DOHH2 (cell line): ENCODE measurements at regions not wholly inside any gene's neighbourhood (a gene's known extent, or its start where the extent isn't known, plus 50 kb on each side); places are given as distances from the start of the nearest gene placed in this dataset.

Source experiments
- H3F3A ChIP-seq: fragments of 200-600 bp; sonication (generic), shearing (Covaris generic); 2 replicates; pipeline ENCODE4 v1.6.0; 2016; ENCODE audit warnings: antibody characterized with exemption, mild to moderate bottlenecking; ENCODE audit not compliant: control insufficient read depth, insufficient read depth
- H3K27ac ChIP-seq: fragments of 200-600 bp; sonication (generic); 2 replicates; pipeline ENCODE4 v1.5.1; 2014; ENCODE audit warnings: low read depth, mild to moderate bottlenecking, low read length, moderate library complexity
- H3K27me3 ChIP-seq: fragments of 200-600 bp; sonication (generic); 2 replicates; pipeline ENCODE4 v1.6.1; 2014; ENCODE audit warnings: mild to moderate bottlenecking, low read length, mixed read lengths; ENCODE audit not compliant: control insufficient read depth
- H3K36me3 ChIP-seq: fragments of 200-600 bp; sonication (generic); 2 replicates; pipeline ENCODE4 v1.6.1; 2014; ENCODE audit warnings: mild to moderate bottlenecking, low read length, moderate library complexity, mixed read lengths; ENCODE audit not compliant: control insufficient read depth
- H3K4me1 ChIP-seq: fragments of 200-600 bp; sonication (generic); 2 replicates; pipeline ENCODE4 v1.6.1; 2014; ENCODE audit warnings: mild to moderate bottlenecking, low read length, mixed read lengths; ENCODE audit not compliant: control insufficient read depth
- H3K4me2 ChIP-seq: fragments of 200-600 bp; sonication (generic); 2 replicates; pipeline ENCODE4 v1.6.0; 2014; ENCODE audit warnings: mild to moderate bottlenecking, low read length, moderate library complexity
- H3K4me3 ChIP-seq: fragments of 200-600 bp; sonication (generic); 2 replicates; pipeline ENCODE4 v1.5.1; 2014; ENCODE audit warnings: mild to moderate bottlenecking, low read length, mixed read lengths
- H3K79me2 ChIP-seq: fragments of 200-600 bp; sonication (generic); 2 replicates; pipeline ENCODE4 v1.6.1; 2014; ENCODE audit warnings: mild to moderate bottlenecking, low read length, mixed read lengths; ENCODE audit not compliant: control insufficient read depth
- H3K9me2 ChIP-seq: fragments of 200-600 bp; sonication (generic); replicated peaks from 2 replicates; pipeline ENCODE4 v1.6.1; 2014; ENCODE audit warnings: mild to moderate bottlenecking, low read length, mixed read lengths; ENCODE audit not compliant: control insufficient read depth
- H3K9me3 ChIP-seq: fragments of 200-600 bp; sonication (generic); 2 replicates; pipeline ENCODE4 v1.6.1; 2014; ENCODE audit warnings: antibody characterized with exemption, low read length, mixed read lengths; ENCODE audit not compliant: control insufficient read depth, insufficient read depth
- H4K20me1 ChIP-seq: fragments of 200-600 bp; sonication (generic); 2 replicates; pipeline ENCODE4 v1.6.0; 2014; ENCODE audit warnings: low read depth, mild to moderate bottlenecking, antibody characterized with exemption, low read length, moderate library complexity; ENCODE audit not compliant: control insufficient read depth, insufficient read depth
- EZH2phosphoT487 ChIP-seq: fragments of 200-600 bp; sonication (generic); IDR thresholded peaks from 2 replicates; pipeline ENCODE4 v1.6.1; 2017; ENCODE audit warnings: borderline replicate concordance, mild to moderate bottlenecking, antibody characterized with exemption, low read length, moderate library complexity, mixed read lengths
- TF ChIP-seq, protein P1 (sequence below): fragments of 200-600 bp; sonication (generic); IDR thresholded peaks from one replicate; pipeline ENCODE4 v1.5.1; 2014; ENCODE audit warnings: antibody characterized with exemption, mild to moderate bottlenecking, low read depth, low read length; ENCODE audit not compliant: poor library complexity, severe bottlenecking

- Histone ChIP-seq H3K4me3 (no peak overlapping the region), H3K36me3 (no peaks in the 10 kb centered on the region), H3K27ac (no peak overlapping the region), H3K9me3 (no peaks in the 10 kb centered on the region), H4K20me1 (no peaks in the 10 kb centered on the region), H3K27me3 (peaks cover 19% of the 10 kb centered on the region), H3K4me1 (no peaks in the 10 kb centered on the region), H3K79me2 (no peaks in the 10 kb centered on the region), H3K4me2 (no peak overlapping the region), H3K9me2 (no peaks in the 10 kb centered on the region), H3F3A (no peaks in the 10 kb centered on the region)
- TF ChIP-seq, protein P1, sequence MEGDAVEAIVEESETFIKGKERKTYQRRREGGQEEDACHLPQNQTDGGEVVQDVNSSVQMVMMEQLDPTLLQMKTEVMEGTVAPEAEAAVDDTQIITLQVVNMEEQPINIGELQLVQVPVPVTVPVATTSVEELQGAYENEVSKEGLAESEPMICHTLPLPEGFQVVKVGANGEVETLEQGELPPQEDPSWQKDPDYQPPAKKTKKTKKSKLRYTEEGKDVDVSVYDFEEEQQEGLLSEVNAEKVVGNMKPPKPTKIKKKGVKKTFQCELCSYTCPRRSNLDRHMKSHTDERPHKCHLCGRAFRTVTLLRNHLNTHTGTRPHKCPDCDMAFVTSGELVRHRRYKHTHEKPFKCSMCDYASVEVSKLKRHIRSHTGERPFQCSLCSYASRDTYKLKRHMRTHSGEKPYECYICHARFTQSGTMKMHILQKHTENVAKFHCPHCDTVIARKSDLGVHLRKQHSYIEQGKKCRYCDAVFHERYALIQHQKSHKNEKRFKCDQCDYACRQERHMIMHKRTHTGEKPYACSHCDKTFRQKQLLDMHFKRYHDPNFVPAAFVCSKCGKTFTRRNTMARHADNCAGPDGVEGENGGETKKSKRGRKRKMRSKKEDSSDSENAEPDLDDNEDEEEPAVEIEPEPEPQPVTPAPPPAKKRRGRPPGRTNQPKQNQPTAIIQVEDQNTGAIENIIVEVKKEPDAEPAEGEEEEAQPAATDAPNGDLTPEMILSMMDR, result no peak
- no peak for TF ChIP-seq EZH2phosphoT487
Observed at GRCh38 chr20:4554346-4554745, 131.9 kb upstream of the PRNP start.

GRCh38 chr20:4552075-4552640, 134.1 kb upstream of the PRNP start:
- Histone ChIP-seq H3K4me2 (no peak overlapping the region), H3K9me3 (no peaks in the 10 kb centered on the region), H3K9me2 (no peaks in the 10 kb centered on the region), H3F3A (no peaks in the 10 kb centered on the region), H4K20me1 (no peaks in the 10 kb centered on the region), H3K4me1 (no peaks in the 10 kb centered on the region), H3K4me3 (no peak overlapping the region), H3K79me2 (no peaks in the 10 kb centered on the region), H3K27ac (no peak overlapping the region), H3K36me3 (no peaks in the 10 kb centered on the region), H3K27me3 (peaks cover 16% of the 10 kb centered on the region)
- no peak for TF ChIP-seq EZH2phosphoT487
- TF ChIP-seq, protein P1, result no peak

DNA sequence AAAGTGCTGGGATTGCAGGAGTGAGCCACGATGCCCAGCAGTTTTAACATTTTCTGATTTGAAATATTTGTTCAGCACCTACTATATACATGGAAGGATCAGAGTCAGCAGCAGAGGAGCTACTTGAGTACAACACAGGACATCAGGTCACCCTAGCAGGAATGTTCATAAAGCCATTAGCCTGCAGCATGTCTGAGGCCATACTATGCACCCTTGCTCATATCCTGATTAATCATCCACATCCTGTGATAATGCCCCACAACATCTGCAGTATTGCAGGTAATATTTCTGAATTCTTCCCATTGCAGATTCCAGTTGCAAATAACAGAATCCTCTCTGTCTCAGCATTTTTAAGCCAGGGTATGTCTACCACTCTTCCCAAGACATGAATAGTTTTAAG, 135.5 kb upstream of the PRNP start:
- Histone ChIP-seq H3K27me3 (peaks cover 16% of the 10 kb centered on the region), H3K36me3 (no peaks in the 10 kb centered on the region), H4K20me1 (no peaks in the 10 kb centered on the region), H3K27ac (no peak overlapping the region), H3F3A (no peaks in the 10 kb centered on the region), H3K4me2 (no peak overlapping the region), H3K9me3 (no peaks in the 10 kb centered on the region), H3K4me1 (no peaks in the 10 kb centered on the region), H3K4me3 (no peak overlapping the region), H3K9me2 (no peaks in the 10 kb centered on the region), H3K79me2 (no peaks in the 10 kb centered on the region)
- TF ChIP-seq EZH2phosphoT487, result no peak
- TF ChIP-seq, protein P1, result no peak
